Mucosa of descending colon (tissue), 3 donors: ENCODE measurements at regions not wholly inside any gene's neighbourhood (a gene's known extent, or its start where the extent isn't known, plus 50 kb on each side); places are given as distances from the start of the nearest gene placed in this dataset.
"Not testable (repeated sequence)": the region's sequence is repeated elsewhere in the genome, so short reads cannot be mapped to it uniquely, and the experiment has no call there.

Experiments
- ATAC-seq: fragments of 200-7000 bp; cut with Tn5 transposase; one replicate; pipeline ENCODE4 v1.9.1; 2020; ENCODE audit warnings: mild to moderate bottlenecking, moderate library complexity
- DNase-seq, 3 donors: peaks; one replicate each; pipeline ENCODE4 v3.0.0-alpha.2; 2020
- H3K36me3 ChIP-seq: fragments of 200-600 bp; one replicate; pipeline ENCODE4 v1.8.0; 2021; ENCODE audit warnings: low read depth, mild to moderate bottlenecking
- H3K4me1 ChIP-seq: fragments of 200-600 bp; one replicate; pipeline ENCODE4 v1.8.0; 2021; ENCODE audit warnings: low read depth, mild to moderate bottlenecking
- H3K4me3 ChIP-seq: fragments of 200-600 bp; one replicate; pipeline ENCODE4 v1.8.0; 2021; ENCODE audit warnings: mild to moderate bottlenecking
- H3K9me3 ChIP-seq: fragments of 200-600 bp; one replicate; pipeline ENCODE4 v1.8.0; 2021; ENCODE audit warnings: mild to moderate bottlenecking
- CTCF ChIP-seq: fragments of 200-600 bp; IDR thresholded peaks from one replicate; pipeline ENCODE4 v1.8.0; 2022; ENCODE audit warnings: antibody characterized with exemption, mild to moderate bottlenecking
- intact Hi-C, 2 donors: fragments of 100-400 bp; cut with DNase I in 1 of 2; cut with micrococcal nuclease in 1 of 2; formaldehyde crosslinking; loops; one replicate each; pipeline versions ENCODE4 v1.11.0 to v1.11.1; 2022; cut with DNase I, micrococcal nuclease
- donor health status: DM: no; HTN: no; CAD: no; lungs with moderate emphysema.
- donor health status: DM: no; HTN: no; CAD: no.
- donor health status: DM: no; HTN: yes; CAD: no.

GRCh38 chr19:27828829-27829228 lies 1384.1 kb downstream of the UQCRFS1 start:
- no peak for TF ChIP-seq CTCF
- no peaks in the 10 kb centered on the region for H3K9me3 ChIP-seq
- H3K36me3 ChIP-seq, result no peaks in the 10 kb centered on the region
- intact Hi-C loops, result no loop called here
- no peak for ATAC-seq
- H3K4me3 ChIP-seq, result no peak overlapping the region
- no peak for DNase-seq
- no peaks in the 10 kb centered on the region for H3K4me1 ChIP-seq

- no peak overlapping the region for H3K4me3 ChIP-seq
- DNase-seq, result no peak
- no peaks in the 10 kb centered on the region for H3K9me3 ChIP-seq
- H3K36me3 ChIP-seq, result no peaks in the 10 kb centered on the region
- intact Hi-C loops, result no loop called here
- no peak for ATAC-seq
- no peaks in the 10 kb centered on the region for H3K4me1 ChIP-seq
- no peak for TF ChIP-seq CTCF
Observed at GRCh38 chr19:27824108-27824507, 1388.8 kb downstream of the UQCRFS1 start.

- no peaks in the 10 kb centered on the region for H3K36me3 ChIP-seq
- H3K9me3 ChIP-seq, result no peaks in the 10 kb centered on the region
- H3K4me3 ChIP-seq, result no peak overlapping the region
- no peak for ATAC-seq
- no peak for DNase-seq
- H3K4me1 ChIP-seq, result no peaks in the 10 kb centered on the region
- intact Hi-C loops, result no loop called here
- no peak for TF ChIP-seq CTCF
Observed at GRCh38 chr19:27822336-27822735, 1390.6 kb downstream of the UQCRFS1 start.

DNA sequence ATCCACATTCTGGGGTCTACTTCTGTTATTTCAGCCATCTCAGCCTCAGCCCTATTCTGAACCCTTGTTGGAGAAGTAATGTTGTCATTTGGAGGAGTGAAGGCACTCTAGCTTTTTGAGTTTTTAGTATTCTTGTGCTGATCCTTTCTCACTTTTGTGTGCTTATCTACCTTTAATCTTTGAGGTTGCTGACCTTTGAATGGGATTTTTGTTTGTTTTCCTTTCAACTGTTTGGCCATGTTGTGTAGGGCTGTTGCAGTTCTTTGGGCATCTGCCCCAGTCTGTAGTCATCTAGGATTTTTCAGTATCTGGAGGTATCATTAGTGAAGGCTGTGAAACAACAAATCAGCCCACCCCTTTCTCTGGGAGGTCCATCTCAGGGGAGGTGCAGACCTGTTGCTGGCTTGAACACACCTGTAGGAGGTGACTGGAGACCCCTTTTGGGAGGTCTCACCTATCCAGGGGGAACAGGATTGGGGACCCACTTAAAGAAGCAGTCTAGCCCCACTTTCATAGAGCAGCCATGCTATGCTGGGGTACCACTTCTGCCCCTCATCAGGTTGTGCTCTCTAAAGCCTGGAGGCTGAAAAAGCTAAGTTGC lies 1391.4 kb downstream of the UQCRFS1 start:
- ATAC-seq, result no peak

DNA sequence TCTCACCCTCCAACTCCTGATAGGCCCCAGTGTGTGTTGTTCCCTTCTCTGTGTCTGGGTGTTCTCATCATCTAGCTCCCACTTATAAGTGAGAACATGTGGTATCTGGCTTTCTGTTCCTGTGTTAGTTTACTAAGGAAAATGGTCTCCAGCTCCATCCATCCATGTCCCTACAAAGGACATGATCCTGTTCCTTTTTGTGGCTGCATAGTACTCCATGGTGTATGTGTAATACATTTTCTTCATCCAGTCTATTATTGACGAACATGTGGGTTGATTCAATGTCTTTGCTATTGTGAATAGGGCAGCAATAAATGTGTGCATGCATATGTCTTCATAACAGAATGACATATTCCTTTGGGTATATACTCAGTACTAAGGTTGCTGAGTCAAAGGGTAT lies 1397.0 kb downstream of the UQCRFS1 start:
- no peak for DNase-seq
- H3K9me3 ChIP-seq, result peaks cover 4% of the 10 kb centered on the region
- no peak overlapping the region for H3K4me3 ChIP-seq
- no peak for ATAC-seq
- no peaks in the 10 kb centered on the region for H3K4me1 ChIP-seq
- H3K36me3 ChIP-seq, result no peaks in the 10 kb centered on the region
- intact Hi-C loops, result no loop called here
- no peak for TF ChIP-seq CTCF

More for the DNA sequence above, 1391.4 kb downstream of the UQCRFS1 start:
- no peaks in the 10 kb centered on the region for H3K9me3 ChIP-seq
- no peaks in the 10 kb centered on the region for H3K4me1 ChIP-seq
- no peak for DNase-seq
- TF ChIP-seq CTCF, result no peak
- no peak overlapping the region for H3K4me3 ChIP-seq
- H3K36me3 ChIP-seq, result no peaks in the 10 kb centered on the region
- intact Hi-C loops, result no loop called here

DNA sequence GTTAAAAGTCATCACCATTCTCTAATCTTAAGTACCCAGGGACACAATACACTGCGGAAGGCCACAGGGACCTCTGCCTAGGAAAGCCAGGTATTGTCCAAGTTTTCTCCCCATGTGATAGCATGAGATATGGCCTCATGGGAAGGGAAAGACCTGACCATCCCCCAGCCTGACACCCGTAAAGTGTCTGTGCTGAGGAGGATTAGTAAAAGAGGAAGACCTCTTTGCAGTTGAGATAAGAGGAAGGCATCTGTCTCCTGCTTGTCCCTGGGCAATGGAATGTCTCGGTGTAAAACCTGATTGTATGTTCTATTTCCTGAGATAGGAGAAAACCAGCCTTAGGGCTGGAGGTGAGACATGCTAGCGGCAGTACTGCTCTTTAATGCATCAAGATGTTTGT lies 1398.1 kb downstream of the UQCRFS1 start:
- ATAC-seq, H3K4me3 ChIP-seq, H3K36me3 ChIP-seq, H3K4me1 ChIP-seq, DNase-seq, H3K9me3 ChIP-seq, intact Hi-C loops: not testable (repeated sequence)

DNA sequence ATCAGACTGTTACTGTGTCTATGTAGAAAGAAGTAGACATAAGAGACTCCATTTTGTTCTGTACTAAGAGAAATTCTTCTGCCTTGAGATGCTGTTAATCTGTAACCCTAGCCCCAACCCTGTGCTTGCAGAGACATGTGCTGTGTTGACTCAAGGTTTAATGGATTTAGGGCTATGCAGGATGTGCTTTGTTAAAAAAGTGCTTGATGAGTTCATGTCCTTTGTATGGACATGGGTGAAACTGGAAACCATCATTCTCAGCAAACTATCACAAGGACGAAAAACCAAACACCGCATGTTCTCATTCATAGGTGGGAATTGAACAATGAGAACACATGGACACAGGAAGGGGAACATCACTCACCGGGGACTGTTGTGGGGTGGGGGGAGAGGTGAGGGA lies 1398.7 kb downstream of the UQCRFS1 start:
- DNase-seq, H3K4me3 ChIP-seq, H3K36me3 ChIP-seq, intact Hi-C loops, H3K4me1 ChIP-seq, ATAC-seq, H3K9me3 ChIP-seq: not testable (repeated sequence)
